ENCODE measurements at regions not wholly inside any gene's neighbourhood (a gene's known extent, or its start where the extent isn't known, plus 50 kb on each side); places are given as distances from the start of the nearest gene placed in this dataset.

GRCh38 chr19:29387586-29387985 is 138.2 kb upstream of the VSTM2B start:
- TF ChIP-seq, protein P1, sequence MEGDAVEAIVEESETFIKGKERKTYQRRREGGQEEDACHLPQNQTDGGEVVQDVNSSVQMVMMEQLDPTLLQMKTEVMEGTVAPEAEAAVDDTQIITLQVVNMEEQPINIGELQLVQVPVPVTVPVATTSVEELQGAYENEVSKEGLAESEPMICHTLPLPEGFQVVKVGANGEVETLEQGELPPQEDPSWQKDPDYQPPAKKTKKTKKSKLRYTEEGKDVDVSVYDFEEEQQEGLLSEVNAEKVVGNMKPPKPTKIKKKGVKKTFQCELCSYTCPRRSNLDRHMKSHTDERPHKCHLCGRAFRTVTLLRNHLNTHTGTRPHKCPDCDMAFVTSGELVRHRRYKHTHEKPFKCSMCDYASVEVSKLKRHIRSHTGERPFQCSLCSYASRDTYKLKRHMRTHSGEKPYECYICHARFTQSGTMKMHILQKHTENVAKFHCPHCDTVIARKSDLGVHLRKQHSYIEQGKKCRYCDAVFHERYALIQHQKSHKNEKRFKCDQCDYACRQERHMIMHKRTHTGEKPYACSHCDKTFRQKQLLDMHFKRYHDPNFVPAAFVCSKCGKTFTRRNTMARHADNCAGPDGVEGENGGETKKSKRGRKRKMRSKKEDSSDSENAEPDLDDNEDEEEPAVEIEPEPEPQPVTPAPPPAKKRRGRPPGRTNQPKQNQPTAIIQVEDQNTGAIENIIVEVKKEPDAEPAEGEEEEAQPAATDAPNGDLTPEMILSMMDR (optimal IDR thresholded peaks at IDR 0.05 in 1 of 3, IDR thresholded peaks at IDR 0.05 in 1 of 3, conservative IDR thresholded peaks at IDR 0.05 in 1 of 3; ENCODE audit: extremely low read depth in 1 of 3, insufficient read depth in 2 of 3, low read length in 3 of 3) = no peak
- TF ChIP-seq EZH2 (IDR thresholded peaks at IDR 0.05; ENCODE audit: low read length) = no peak

Measured in keratinocyte (primary cell).